Stimulated activated CD8-positive, alpha-beta memory T cell treated with anti-CD3 and anti-CD28 coated beads, Interleukin-12 subunit alpha, Interleukin-12 subunit beta, amount 100 ng/mL, for 24 hours (primary cell): ENCODE measurements at regions not wholly inside any gene's neighbourhood (a gene's known extent, or its start where the extent isn't known, plus 50 kb on each side); places are given as distances from the start of the nearest gene placed in this dataset.

ENCODE experiments used
- DNase-seq: peaks from one replicate; pipeline ENCODE4 v3.0.0-alpha.2; 2020; ENCODE audit errors: extremely low read depth

DNA sequence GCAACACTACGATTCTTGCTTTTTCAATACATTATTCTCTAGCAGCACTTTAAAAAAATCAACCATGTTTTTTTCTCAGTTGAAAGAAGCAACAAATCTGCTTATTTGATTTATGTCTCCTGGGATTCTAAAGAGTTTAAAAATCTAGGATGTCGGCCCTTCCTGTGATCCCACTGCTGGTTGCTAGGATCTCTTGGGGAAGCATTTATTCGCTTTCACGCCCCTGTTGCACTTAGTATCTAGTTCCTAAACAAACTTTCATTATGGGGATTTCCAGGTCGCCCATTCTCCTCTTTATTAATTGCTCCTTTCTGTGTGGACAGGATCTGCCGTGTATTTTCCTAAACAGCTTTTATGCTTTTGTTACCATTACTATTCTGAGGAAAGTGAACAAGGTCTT, 313.5 kb downstream of the AGTPBP1 start:
- DNase-seq = no peak

DNA sequence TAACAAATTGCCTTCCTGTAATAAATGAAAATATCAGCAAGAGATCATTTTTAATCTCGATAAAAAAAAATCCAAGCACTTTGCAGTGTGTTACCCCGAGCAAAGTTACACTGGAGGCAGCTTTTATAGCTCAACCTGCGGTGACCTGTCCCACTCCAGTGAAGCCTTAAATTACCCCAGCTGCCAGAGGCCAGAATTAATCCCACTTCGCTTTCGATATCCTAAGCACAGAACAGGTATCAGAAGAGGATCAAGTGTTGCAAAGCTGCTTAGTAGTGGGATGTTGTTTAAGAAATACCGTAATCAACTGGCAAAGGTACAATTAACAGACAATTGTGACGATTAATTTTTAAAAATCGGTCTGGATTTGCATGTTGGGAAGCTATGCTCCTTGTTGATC, 314.0 kb downstream of the AGTPBP1 start:
- DNase-seq = no peak

- peak; percentile 5 for DNase-seq
Observed at GRCh38 chr9:85425153-85425611, 316.6 kb downstream of the AGTPBP1 start.

- no peak for DNase-seq
Observed at GRCh38 chr9:85423422-85423821, 318.3 kb downstream of the AGTPBP1 start.

GRCh38 chr9:85421641-85422040, 320.1 kb downstream of the AGTPBP1 start:
- DNase-seq = no peak

DNA sequence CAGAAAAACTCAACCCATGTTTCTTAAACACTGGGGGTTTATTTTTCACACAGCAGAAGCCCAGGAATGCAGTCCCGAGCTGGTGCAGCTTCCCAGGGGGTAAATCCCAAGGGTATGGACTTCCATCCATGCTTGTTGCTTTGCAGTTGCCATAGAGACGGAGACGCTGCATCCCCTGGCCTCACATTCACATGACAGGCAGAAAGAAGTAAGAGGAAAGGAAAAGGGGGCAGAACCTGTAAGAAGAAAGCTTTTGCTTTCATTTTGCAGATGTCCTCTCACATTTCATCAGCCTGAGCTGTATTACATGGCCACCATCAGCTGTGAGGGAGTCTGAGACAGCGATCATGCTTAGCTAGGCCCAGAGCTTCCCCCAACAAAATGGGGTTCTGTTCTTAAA, 321.0 kb downstream of the AGTPBP1 start:
- no peak for DNase-seq

GRCh38 chr9:85417674-85418073, 324.1 kb downstream of the AGTPBP1 start:
- DNase-seq = no peak

GRCh38 chr9:85416715-85417114, 325.0 kb downstream of the AGTPBP1 start:
- no peak for DNase-seq

DNA sequence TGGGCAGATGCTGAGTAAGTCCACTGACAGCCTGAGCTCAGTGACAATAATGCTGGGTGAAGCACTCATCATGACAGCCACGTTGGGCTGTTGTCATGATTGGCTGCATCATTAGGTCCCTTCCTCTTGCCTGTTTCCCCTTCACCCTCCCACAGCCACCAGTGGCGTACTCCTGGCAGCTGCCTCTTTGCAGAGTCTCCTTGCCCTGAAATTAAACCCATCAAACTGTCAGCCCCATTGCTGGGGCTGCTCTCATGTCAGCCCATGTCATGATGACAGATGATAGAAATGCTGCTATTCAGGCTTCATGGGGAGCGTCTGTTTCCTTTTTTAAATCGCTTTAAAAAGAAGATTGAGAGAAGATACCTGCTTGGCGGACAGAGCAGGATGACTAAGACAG, 327.4 kb downstream of the AGTPBP1 start:
- DNase-seq = no peak

GRCh38 chr9:85408494-85408893, 333.3 kb downstream of the AGTPBP1 start:
- DNase-seq = no peak

DNA sequence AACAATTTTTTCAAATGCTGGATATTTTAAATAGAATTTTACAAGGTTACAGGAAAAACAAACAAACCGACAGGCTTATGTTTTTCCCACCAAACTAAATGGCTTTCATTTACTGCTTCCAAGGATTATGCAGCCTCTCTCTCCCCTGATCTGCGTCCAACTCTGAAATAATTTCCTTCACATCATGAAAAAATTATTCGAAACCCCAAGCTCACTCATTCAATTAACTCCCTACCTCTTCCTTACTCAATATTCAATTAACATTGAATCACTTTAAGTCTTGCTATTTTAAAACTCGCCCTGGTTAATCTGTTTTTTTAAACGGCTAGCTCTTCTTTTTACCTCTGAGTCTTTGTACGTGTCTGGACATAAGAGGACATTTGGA, 336.2 kb downstream of the AGTPBP1 start:
- DNase-seq = no peak

- DNase-seq = no peak
Observed at GRCh38 chr9:85404911-85405565, 336.7 kb downstream of the AGTPBP1 start.

DNA sequence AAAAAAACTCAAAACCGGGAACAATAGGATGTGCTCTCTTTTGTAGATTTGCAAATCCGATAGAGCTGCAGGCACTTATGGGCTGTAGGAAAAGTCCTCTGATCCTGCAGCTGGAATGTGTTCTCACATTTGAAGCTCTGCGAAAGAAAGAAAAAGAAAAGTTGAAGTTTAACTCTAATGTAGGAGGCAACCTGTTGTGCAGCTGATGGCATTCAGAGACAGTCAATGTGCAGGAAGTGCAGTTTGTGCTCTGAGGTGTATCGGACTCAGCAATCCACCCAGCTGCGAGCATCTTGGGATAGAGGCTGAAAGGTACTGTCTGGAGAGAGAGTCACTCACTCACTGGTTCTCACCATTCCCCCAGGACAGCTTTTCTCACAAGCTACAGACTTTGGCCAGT, 339.2 kb downstream of the AGTPBP1 start:
- DNase-seq = no peak

DNA sequence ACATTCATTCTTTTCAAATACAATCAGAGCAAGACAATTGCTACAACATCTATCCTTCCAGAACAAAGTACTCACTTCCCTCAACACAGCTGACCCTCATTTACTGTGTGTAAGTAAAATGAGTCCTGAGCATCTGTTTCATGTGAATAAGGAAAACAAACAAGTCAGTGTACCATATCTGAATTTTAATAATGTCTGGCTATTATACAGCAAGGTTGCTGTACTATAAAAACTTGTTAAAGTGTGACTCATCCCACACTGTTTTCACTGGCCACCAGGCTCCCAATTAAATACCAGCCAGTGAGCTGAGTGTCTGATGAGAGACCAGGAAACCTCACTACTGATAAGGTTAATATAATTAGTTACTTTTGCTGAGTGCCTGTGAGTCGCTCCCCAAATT, 339.8 kb downstream of the AGTPBP1 start:
- no peak for DNase-seq

DNA sequence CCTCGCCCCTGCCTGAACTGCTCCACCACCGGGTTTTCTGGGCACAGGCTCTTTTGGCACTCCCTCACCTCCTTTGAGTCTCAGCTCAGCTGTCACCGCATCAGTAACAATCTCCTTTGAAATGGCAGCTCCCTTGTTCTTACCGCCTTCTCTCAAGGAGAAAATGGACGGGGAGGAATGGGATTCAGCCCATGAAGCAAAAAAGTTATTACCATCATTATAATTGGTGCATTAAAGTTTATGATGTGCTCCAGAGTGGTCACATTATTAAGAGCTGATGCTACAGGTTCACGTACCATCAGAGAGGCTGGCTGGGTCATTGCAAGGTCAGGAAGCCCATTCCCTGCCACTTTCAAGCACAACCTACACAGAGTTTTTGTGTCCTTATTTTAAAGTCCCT, 344.7 kb downstream of the AGTPBP1 start:
- DNase-seq = no peak

DNA sequence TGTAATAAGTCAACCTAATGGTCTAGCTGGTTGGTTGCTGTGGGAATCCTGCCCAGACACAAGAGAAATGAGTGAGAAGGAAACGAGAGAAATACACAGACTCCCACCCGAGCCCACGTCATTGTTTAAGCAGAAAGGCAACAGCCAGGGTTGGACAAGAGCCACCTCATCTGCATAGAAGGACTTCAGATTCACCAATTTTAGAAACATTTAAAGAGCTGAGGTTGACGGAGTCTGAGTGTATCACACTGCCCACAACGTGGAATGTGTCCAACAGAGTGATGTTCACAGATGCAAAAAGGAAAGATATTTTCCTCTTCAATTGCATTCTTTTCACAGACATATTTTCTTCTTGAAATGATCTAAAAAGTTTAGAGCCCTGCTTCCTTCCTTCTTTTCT, 349.5 kb downstream of the AGTPBP1 start:
- DNase-seq = no peak

- DNase-seq = no peak
Observed at GRCh38 chr9:85377731-85378289, 363.9 kb downstream of the AGTPBP1 start.

- DNase-seq = no peak
Observed at GRCh38 chr9:85368781-85369180, 373.0 kb downstream of the AGTPBP1 start.

GRCh38 chr9:85359161-85359560, 382.6 kb downstream of the AGTPBP1 start:
- DNase-seq = no peak

DNA sequence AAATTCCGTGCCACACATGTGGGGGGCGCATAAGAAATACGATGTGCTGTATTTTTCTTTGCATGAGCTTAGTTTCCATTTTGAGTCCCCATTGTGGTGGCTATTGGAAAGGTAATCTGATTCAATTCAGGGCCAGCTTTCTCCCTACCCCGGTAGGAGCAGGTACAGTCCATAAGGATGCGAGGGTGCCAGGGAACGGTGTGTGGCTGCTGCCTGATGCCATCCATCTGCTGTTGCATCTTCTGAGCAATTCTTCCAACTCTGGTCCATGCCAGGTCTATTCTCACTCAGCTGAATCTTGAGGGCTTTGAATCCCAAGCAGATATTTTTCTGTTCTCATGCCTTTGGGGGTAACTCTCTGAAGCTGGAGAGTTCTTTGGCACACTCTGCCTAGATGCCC, 392.7 kb downstream of the AGTPBP1 start:
- no peak for DNase-seq

- no peak for DNase-seq
Observed at GRCh38 chr9:85347541-85347940, 394.2 kb downstream of the AGTPBP1 start.

- DNase-seq = no peak
Observed at GRCh38 chr9:85344901-85345300, 396.9 kb downstream of the AGTPBP1 start.

DNA sequence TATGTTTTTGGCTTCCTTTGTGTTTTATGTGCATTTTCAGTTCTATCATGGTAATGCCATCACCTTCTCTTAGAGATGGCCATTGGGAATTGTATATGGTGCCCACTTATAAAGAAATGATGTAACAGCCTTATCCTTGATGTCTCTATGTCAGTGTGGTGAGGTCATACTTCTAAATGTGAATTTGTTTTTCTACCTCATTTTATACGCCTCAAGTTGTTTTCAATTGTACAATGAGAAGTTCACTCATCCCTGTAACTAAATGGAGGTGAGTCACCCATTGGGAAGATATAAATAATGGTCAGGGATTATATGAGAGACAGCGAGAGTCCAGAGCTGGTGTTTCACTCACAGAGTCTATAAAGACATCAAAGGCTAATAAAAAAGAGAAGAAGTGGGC, 402.4 kb downstream of the AGTPBP1 start:
- no peak for DNase-seq

DNA sequence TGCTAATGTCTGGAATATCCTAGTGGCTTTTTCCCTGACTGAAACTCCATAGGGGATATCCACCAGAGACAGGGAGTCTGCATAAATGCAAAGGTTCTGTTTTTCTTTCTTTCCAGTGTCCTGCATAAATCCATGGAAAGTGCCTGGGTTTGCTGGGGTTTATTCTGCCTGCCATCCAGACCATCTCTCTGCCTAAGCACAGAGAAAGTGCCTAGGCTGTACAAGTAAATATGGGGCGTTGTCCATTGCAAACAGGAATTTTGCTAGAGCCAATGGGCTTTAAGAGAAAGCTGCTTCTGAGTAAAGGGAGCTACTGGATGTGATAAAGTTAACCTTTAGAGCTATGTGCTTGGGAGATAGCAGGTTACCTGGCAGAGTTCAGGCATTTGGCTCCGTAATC, 407.5 kb downstream of the AGTPBP1 start:
- DNase-seq = no peak
